HFFc6 (cell line): ENCODE measurements at regions not wholly inside any gene's neighbourhood (a gene's known extent, or its start where the extent isn't known, plus 50 kb on each side); places are given as distances from the start of the nearest gene placed in this dataset.

Experiments
- DNase-seq: peaks from one replicate; pipeline ENCODE4 v3.0.0-alpha.2; 2018
- H3K27ac Mint-ChIP-seq: 2 replicates; pipeline ENCODE4 v1.8.0; 2020; ENCODE audit warnings: mild to moderate bottlenecking, mixed read lengths
- H3K27me3 Mint-ChIP-seq: 2 replicates; pipeline ENCODE4 v1.8.0; 2021; ENCODE audit warnings: mild to moderate bottlenecking, moderate library complexity, mixed read lengths; ENCODE audit not compliant: insufficient read depth
- H3K36me3 Mint-ChIP-seq: 2 replicates; pipeline ENCODE4 v1.8.0; 2021; ENCODE audit warnings: low read depth, mixed read lengths
- H3K4me1 Mint-ChIP-seq: 2 replicates; pipeline ENCODE4 v1.8.0; 2020; ENCODE audit warnings: low read depth, mixed read lengths
- H3K4me3 Mint-ChIP-seq: 2 replicates; pipeline ENCODE4 v1.8.0; 2020; ENCODE audit warnings: mild to moderate bottlenecking, moderate library complexity, mixed read lengths
- H3K9me3 Mint-ChIP-seq: 2 replicates; pipeline ENCODE4 v1.8.0; 2020; ENCODE audit warnings: mild to moderate bottlenecking, mixed read lengths
- TF ChIP-seq, protein P1 (sequence below): fragments of 200-600 bp; sonication (generic); IDR thresholded peaks from 2 replicates; pipeline ENCODE4 v1.5.0; 2021; ENCODE audit warnings: antibody characterized with exemption, mild to moderate bottlenecking

DNA sequence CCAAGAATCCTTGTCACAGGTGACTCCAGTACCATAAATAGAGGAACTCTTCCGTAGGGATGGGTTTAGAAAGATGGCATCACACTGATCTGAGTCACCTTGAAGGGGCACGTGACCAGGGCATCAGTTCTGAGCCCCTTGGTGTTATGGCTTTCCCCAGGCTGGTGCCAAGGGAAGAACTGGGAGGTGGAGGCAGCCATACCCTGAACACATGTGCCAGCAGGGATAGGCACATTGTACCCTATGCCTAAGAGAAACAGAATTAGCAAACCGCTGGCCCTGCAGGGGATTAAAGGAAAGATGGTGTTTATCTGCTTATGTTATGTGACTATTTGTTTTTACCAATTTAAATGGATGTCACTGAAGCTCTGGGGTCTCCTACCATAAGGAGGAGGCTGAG, 196.2 kb downstream of the RGS3 start:
- Mint-ChIP-seq H3K27me3 (peaks cover 13% of the 10 kb centered on the region), H3K36me3 (no peaks in the 10 kb centered on the region), H3K4me3 (no peak overlapping the region), H3K27ac (no peak overlapping the region), H3K4me1 (peaks cover 26% of the 10 kb centered on the region), H3K9me3 (no peaks in the 10 kb centered on the region)
- TF ChIP-seq, protein P1, sequence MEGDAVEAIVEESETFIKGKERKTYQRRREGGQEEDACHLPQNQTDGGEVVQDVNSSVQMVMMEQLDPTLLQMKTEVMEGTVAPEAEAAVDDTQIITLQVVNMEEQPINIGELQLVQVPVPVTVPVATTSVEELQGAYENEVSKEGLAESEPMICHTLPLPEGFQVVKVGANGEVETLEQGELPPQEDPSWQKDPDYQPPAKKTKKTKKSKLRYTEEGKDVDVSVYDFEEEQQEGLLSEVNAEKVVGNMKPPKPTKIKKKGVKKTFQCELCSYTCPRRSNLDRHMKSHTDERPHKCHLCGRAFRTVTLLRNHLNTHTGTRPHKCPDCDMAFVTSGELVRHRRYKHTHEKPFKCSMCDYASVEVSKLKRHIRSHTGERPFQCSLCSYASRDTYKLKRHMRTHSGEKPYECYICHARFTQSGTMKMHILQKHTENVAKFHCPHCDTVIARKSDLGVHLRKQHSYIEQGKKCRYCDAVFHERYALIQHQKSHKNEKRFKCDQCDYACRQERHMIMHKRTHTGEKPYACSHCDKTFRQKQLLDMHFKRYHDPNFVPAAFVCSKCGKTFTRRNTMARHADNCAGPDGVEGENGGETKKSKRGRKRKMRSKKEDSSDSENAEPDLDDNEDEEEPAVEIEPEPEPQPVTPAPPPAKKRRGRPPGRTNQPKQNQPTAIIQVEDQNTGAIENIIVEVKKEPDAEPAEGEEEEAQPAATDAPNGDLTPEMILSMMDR, result no peak
- DNase-seq, result no peak

DNA sequence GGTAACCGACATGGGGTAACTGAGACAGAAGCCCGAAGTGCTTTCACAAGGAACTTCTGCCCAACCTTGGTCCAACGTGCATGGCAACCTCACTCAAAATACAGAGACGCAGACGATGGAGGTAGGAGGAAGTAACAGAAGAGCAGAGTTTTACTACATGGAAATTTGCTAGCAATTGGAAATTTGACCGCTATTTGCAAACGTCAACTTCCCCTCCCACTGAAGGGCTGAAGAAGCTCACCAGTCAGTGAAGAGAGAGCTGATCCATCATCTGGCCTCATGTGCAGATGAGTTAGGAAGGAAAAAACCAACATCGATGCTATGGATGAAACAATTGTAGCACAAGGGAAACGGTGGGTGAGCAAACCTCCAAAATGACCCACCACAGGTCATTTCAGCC, 196.7 kb downstream of the RGS3 start:
- no peaks in the 10 kb centered on the region for H3K9me3 Mint-ChIP-seq
- peaks cover 14% of the 10 kb centered on the region for H3K27me3 Mint-ChIP-seq

DNA sequence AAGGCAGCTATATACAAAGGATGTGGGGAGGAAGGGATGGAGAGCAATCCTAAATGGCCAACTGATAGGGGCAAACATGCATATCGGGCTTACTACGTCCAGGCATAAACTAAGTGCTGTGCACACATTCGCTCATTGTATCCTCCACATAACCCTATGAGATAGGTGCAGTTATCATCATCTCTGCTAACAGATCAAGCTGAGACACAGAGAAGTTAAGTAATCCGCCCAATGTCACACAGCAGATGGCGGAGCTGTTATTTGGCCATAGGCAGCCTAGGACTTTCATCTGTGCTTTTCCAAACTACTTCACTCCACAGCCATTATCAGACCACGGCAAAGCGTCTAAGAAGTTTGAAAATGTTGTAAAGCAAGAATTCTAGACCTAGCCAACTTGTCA, 197.5 kb downstream of the RGS3 start:
- peaks cover 14% of the 10 kb centered on the region for H3K27me3 Mint-ChIP-seq
- no peak overlapping the region for H3K27ac Mint-ChIP-seq
- DNase-seq, result no peak
- H3K9me3 Mint-ChIP-seq, result no peaks in the 10 kb centered on the region
- TF ChIP-seq, protein P1, result no peak
- H3K4me3 Mint-ChIP-seq, result no peak overlapping the region
- H3K4me1 Mint-ChIP-seq, result peaks cover 17% of the 10 kb centered on the region
- H3K36me3 Mint-ChIP-seq, result no peaks in the 10 kb centered on the region

More for the DNA sequence above, 196.7 kb downstream of the RGS3 start:
- H3K4me1 Mint-ChIP-seq, result peaks cover 22% of the 10 kb centered on the region
- H3K27ac Mint-ChIP-seq, result no peak overlapping the region
- no peak for DNase-seq
- H3K36me3 Mint-ChIP-seq, result no peaks in the 10 kb centered on the region
- no peak overlapping the region for H3K4me3 Mint-ChIP-seq
- TF ChIP-seq, protein P1, result no peak

DNA sequence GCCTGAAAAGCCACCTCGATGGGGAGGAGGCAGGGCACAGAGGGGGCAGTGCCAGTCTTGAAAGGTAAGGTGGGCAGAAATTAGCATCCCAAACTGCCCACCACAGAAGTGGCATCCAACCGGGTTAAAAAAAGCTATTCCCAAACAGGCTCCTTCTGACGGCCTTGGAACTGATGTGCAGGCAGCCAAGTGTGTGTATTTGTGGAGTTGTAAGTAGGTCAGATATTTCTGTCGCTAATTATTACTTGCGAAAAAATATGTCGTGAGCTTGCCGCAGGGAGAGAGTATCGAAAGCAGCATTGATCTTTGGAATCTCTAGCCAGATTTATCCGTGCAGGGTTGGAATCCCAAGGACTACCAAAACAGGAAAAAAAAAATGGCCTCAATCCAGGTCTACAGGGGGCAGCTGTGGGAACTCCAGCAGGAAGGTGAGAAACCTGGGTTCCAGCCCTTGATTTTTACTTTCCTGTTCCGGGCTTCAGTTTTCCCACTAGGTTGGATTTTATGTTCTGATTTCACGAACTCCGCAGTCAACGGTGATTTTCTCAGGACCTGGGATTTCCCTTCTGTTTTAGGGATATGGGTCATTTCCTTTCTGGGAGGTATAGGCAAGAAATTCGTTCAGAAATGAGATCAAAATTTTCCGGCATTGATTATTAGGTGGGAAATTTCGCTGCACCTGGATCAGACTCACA, 200.8 kb downstream of the RGS3 start:
- no peak overlapping the region for H3K4me3 Mint-ChIP-seq
- TF ChIP-seq, protein P1, result no peak

DNA sequence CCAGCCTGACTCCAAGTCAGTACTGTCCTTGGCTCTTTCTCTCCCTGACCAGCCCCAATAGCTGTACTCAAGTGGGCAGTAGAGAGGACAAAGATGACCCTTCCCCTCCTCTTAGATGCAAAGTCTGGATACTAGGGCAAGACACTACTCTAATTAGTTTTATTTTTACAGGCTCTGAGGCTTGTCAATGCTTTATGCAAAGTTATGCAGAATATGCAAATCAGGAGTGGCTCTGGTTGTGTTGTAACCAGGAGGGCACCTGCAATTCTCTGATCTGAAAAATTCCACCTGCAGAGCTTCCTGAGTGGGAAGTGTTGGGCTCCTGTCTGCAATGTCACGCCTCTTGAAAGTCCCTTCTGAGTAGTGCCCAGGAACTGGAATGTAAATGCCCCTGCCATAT, 201.5 kb downstream of the RGS3 start:
- Mint-ChIP-seq H3K27me3 (peaks cover 10% of the 10 kb centered on the region), H3K9me3 (no peaks in the 10 kb centered on the region; the same call in 1 of the 2 replicates), H3K4me1 (peaks cover 27% of the 10 kb centered on the region), H3K4me3 (no peak overlapping the region), H3K36me3 (0 out of 2 replicates have a peak, but pooled peaks cover 7% of the 10 kb centered on the region), H3K27ac (no peak overlapping the region)
- no peak for DNase-seq
- TF ChIP-seq, protein P1, result no peak

More for the DNA sequence above, 200.8 kb downstream of the RGS3 start:
- Mint-ChIP-seq H3K4me1 (peaks cover 20% of the 10 kb centered on the region), H3K27ac (no peak overlapping the region), H3K36me3 (no peaks in the 10 kb centered on the region), H3K9me3 (no peaks in the 10 kb centered on the region), H3K27me3 (peaks cover 11% of the 10 kb centered on the region)
- no peak for DNase-seq
